NCI-H524 (cell line): ENCODE measurements at regions not wholly inside any gene's neighbourhood (a gene's known extent, or its start where the extent isn't known, plus 50 kb on each side); places are given as distances from the start of the nearest gene placed in this dataset.

Experiments
- DNase-seq, 2 experiments: peaks; one replicate each; lab custom pipeline; 2025; lab: John Stamatoyannopoulos, UW

DNA sequence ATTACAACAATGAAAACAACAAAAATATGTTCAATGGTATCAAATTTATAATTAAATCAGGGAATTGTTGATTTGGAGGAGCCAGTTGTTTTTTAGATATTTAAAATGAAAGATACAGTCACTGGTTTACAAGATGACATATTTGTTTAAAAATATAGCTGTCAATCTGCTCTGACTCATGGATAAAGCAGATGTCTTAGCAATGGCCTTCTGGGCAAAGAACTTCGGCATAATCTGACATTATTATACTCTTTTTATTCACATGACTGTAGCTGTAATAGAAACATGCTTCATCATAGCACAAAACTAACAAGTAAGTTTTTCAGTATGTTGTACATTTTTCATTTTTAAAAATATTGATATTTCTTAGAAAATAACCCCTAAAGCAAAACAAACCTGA, 267.4 kb downstream of the CENPW start:
- DNase-seq: no peak

DNA sequence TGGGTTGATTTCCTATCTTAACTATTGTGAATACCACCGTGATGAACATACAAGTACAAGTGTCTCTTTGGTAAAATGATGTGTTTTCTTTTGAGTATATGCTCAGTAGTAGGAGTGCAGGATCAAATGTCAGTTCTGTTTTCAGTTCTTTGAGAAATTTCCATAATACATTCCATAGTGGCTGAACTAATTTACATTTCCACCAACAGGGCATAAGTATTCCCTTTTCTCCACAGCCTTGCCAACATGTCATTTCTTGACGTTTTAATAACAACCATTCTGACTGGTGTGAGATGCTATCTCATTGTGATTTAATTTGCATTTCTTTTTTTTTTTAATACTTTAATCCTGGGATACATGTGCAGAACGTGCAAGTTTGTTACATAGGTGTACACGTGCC, 268.8 kb downstream of the CENPW start:
- DNase-seq: no peak

DNA sequence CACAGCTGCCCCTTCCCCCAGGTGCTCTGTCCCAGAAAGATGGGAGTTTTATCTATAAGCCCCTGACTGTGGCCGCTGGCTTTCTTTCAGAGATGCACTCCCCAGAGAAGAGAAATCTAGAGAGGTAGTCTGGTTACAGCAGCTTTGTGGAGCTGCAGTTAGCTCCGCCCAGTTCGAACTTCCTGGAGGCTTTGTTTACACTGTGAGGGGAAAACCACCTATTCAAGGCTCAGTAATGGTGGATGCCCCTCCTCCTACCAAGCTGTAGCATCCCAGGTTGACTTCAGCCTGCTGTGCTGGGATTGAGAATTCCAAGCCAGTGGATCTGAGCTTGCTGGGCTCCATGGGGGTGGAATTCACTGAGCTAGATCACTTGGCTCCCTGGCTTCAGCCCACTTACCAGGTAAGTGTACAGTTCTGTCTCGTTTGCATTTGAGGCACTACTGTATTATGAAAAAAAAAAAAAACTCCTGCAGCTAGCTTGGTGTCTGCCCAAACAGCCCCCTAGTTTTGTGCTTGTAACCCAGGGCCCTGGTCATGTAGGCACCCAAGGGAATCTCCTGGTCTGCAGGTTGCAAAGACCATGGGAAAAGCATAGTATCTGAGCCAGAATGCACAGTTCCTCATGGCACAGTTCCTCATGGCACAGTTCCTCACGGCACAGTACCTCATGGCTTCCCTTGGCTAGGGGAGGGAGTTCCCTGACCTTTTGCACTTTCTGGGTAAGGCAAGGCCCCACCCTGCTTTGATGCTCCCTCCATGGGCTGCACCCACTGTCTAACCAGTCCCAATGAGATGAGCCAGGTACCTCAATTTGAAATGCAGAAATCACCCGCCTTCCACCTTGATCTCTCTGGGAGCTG, 275.0 kb downstream of the CENPW start:
- no peak for DNase-seq

DNA sequence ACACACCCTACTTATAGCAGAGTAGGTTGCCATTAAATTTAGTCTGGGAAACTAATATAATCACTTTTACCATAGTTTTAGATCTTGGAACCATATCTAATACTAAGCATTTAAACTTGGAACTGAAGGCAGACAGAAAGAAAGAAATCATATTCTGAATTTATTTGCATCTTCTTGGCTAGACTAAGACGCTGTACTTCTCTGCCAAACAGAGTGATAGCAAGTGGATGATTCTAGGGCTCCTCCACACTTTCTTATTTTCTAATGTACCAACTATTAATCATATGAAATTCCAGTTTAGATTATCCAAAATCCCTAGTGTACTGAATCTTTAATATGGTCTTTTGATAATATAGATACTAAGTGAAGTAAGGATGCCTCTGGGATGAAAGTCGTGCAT, 277.0 kb downstream of the CENPW start:
- DNase-seq: no peak

DNA sequence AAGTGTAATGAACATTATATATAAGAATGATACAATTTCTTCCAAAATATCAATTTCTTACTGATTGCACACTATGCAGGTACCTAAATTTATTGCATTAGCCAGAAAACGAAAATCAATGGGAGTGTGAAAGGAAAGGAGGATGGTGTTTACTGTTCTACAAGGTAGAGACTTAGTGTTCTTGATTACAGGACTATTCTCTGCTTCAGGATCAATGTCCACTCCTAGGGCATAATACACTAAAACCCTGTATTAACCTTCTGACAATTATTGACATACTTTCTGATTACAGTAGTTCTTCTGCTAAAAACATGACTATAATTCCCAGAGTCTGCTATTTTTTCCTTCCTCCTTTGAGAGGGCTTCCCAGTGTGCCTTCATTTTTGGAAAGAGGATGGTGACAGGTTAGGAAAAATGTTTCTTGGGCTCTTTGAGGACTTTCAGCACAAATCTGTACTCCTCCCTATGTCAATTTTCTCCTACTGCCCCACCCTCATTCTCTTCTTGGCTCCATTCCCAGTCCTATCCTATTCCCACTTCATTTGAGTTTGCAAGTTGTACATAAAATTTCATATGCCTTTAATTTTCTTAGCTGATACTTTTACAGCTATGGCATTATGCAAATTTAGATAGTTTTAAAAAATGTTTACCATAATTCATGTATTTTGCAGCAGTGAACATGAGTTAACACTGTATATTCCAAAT, 278.9 kb downstream of the CENPW start:
- DNase-seq: peak in 1 of 2 experiments; percentile 15

DNA sequence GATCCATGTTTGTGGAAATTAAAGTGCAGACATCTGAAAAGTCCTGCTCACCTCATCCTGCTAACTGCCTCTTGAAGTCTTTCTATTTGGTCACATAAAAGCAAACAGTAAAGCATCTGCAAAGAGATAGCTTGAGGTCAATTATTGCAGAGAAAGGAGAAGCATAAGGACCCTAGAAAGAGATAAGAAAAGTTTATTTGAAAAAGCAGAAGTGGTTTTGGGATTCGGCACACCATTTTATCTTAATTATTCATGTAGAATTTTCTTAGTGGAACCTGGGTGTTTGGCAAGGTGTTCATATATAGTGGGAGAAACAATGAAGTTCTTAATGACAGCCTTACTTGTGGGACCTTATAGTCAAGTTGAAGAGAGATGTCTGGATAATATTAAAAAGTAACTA, 280.8 kb downstream of the CENPW start:
- DNase-seq: no peak

DNA sequence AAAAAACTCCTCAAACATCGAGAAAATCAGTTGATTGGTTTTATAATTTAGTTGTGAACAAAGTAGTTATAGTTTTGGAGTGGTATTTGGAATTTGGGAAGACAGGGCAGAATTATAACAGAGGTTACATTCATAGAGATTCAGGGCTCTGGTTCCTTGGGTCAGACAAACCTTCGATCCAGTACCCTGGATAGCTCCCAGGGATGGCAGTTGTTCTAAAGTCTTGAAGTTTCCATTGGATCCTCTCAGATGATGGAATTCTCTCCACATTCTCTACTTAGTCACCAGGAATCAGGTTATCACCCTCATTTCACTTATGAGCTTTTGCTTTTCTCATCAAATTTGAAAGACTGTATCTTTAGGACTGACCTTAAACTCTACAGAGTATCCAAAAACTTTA, 285.1 kb downstream of the CENPW start:
- DNase-seq: no peak

DNA sequence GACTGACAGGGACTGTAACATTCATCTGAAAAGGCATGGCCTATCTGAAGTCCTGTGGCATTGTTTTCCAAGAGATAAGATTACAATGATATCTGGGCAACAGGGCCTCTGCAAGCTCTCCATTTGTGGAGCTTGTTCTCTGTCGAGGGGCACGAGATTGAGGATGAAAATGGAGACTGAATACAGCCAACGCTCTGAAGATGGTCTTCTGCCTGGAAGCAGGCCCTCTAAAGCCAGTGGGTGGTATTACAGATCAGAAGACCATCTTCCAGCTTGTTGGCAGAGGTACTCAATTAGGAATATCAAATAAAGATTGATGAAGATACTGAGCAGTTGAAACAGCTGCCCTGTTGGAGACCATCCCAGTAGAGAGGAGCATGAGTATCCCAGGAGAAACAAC, 288.2 kb downstream of the CENPW start:
- DNase-seq: no peak

DNA sequence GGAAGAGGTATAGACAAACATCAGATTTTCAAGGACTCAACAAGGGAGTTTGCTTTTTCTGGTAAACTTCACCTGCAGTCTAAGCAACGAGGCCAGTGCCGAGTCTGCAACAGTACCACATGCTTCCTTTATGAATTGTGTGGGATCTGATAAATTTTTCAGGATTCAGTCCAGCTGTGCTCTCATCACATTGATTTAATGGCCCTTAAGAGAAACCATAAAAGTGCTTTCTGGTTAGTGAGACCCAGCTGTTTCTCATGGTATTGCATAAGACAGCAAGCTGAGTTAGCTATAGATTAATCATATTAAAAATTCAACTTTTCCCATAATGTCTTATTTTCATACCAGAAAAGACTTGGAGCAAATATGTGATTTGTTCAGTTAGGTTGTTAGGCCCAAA, 291.4 kb downstream of the CENPW start:
- peak in 1 of 2 experiments; percentile 19 for DNase-seq

DNA sequence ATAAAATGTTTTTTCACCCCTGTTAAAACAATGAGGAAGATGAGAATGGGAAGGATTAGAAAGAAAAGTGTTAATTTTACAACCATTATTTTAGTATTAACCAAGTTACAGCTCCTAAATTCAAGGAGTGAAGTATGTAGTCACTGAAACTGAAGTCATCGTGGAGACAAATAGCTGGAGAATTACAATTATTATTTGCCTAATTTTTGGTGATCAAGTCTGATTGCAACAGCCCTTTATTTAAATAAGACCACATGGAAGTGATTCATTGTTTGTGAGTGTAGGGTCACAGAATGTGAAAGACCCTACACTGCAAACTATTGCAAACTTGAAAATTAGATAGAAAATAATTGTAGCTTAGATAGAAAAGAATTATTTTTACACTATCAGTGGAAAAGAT, 292.4 kb downstream of the CENPW start:
- no peak for DNase-seq

DNA sequence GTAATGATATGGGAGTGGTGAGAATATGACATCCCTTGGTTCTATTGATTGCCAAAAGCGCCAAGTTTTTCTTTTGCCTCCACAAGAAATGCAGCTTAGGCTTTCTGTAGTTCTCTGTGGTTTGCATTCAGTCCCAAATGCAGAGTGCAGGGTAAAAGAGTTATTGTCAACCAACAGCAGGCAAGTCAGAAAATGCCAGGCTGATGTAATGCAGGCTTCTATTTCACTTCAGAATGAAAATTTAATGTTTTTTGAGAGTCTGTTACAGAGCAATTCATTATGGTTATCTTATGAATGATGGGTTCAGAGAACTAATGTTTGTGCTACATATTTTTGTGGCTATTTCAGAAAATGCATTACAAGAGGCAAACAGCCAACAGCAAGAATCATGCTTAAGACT, 293.5 kb downstream of the CENPW start:
- no peak for DNase-seq

DNA sequence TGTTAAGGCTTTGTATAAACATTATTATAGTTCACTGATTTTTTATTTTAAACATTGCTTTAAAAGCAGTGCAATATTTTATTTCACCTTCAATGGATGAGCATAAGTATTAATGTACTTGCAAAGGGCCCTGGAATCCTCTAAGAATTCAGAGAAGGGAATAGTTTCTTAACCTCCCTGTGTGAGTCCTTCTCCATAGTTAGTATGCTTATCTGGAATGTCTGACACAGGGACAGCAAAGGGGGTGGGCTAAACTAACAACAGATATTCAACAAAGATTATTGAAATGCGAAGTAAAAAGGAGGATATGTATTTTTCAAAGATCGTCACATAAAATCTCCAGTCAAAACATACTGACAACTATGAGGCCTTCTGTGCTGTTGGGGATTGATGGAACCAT, 300.4 kb downstream of the CENPW start:
- DNase-seq: no peak

DNA sequence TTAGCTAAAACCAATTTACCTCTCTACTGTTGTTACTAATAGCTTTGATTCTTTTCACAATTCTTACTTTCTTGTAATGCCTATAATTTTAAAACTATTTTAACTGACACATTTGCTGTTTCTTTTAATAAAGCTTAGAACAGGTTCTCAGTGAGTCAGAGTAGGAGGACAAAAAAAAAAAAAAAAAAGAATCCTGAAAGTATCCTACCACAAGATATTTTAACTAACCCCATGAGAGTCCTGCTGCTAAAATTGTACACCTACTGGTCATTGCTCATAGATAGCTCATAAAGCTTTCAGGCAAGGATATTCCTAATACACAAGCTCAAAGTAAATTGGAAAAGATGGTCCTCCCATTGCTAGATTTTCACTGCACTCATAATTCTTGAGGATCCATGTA, 301.0 kb downstream of the CENPW start:
- DNase-seq: no peak

DNA sequence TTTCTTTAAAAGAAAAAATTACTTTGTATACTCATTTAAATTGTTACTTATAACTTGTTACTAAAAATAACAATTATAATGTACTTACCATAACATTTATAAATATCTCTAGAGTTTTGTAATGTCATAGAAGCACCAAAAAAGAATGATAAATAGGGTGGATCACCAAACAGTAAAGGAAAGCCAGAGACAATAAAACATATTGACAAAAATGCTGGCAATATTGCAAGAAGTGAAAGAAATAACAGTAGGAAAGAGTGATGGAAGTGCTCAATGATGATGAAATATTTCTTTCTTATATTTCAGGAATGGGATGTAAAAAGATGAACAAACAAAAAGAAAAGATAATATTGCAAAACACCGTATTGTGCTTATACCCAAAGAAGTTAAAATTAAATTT, 301.7 kb downstream of the CENPW start:
- DNase-seq: no peak

DNA sequence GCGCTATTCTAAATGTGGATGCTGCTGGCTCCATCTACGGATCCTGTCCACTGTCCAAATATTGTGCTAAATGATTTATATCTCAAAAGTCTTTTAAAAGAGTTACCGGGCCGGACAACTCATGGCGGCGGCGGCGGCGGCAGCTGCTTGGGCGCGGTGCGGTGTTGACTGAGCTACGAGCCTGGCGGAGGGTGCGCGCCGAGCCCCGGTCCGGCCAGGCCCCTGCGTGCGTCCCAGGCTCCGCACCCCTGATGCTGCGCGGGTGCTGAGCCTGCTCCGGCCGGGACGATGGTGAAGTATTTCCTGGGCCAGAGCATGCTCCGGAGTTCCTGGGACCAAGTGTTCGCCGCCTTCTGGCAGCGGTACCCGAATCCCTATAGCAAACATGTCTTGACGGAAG, 303.4 kb downstream of the CENPW start:
- no peak for DNase-seq

DNA sequence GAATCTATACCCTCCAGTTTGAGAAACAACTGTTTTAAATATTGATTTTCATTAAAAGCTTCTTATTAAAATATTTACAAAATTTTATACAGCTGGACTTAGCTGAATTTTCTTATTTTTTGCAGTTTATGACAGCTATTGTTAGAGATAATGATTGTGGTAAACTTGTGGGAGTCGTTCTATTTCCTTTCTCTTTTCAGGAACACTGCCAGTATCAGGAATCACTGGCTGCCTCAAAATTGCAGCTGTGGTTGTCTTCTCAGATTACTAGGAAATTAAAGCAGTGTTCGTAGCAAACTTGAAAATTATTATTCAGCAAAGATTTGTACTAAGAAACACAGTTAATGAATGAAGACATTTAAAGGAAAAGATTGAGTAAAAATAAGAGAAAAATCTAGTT, 311.0 kb downstream of the CENPW start:
- no peak for DNase-seq

DNA sequence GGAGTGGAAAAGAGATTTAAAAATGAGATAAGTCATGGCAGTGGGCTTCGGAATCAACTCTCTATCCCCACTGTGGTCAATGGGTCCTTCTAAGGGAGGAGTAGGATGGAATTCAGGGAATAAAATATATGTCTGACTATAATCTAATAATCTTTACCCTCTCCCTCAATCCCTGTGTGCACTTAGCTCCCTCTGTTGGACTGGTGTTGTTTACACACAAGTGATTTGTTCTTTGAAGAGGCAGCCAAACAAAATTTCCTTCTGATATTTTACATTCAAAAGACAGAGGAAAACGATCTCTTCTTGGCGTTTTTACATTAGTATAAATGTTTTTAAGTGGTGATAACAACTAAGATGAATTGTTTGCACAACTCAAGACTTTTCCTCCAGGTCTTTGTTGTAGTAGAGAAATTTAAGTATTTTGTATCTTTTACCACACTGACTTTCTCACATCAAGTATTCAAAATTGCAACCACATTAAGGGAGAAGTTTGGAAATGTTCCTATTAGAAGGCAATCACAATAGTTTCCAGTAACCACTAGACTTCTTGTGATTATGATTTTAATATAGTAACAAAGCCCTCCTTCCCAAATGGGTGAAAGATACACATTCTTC, 317.8 kb downstream of the CENPW start:
- DNase-seq: peak; percentile 27 to 69

DNA sequence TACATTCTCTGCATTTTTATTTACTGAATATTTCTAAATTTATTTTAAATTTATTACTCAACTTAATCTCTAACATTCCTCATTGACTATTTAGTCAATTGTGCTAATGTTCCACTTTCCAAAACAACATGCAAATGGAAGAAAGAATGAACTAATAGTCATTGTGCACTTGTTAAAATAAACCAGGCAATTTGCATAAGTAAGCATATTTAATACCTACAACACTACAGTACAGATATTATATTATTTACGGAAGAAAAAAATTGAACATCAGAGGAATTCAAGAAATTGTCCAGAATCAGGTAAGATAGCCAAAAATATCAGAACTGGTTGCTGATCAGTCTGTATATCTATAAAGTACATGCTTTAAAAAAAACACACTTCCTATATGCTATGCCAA, 320.5 kb downstream of the CENPW start:
- no peak for DNase-seq

DNA sequence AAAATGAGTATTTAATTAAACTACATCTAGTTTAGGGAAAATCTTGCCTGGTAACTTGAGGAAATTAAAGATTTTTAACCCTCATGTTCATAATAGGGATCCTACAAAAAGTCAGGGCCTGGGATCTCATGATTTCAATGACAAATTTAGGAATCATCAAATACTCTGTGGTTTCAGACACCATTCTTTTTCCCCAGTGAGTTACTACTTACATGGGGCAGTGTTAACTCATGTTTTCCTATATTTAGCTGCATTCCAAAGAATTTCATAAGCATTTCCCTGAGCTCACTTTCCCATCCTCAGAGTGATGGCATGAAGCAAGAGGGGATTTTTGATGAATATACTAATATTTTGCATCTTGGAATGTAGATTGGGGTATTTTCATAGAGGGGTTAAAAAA, 321.7 kb downstream of the CENPW start:
- no peak for DNase-seq

DNA sequence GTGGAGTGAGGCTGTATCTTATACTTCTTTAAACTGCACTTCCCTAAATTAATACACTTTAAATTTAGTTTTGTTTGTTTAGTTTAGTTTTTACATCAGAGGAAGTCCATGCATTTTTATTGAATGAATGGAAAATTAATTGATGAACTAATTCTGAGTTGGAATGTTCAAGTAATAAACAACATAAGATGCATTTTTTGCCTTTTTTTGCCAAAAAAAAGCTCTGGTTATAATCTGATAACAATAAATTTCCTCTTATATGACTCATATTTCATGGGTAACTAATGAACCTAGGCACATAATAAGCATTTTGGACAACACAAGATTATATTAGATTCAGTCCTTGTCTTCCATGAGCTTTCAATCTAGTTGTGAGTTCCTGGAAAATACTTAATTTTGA, 323.1 kb downstream of the CENPW start:
- no peak for DNase-seq

DNA sequence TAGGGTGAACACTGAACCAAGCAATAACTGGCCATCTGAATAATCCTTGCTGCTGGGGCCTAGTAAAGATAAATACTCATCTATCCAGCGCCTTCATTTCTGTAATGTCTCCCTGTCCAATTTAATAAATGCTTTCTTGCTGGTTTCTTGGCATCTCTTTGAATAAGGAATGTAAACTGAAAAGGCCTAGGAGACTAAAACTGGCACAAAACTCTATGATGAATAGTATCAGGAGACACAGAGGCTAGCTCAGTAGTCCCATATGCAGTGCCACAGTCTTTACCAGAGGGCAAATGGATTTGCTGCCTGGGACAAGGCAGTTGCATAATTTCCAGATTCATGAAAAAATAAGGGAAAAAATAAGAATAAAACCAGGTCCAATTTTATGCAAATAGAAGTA, 324.4 kb downstream of the CENPW start:
- no peak for DNase-seq

DNA sequence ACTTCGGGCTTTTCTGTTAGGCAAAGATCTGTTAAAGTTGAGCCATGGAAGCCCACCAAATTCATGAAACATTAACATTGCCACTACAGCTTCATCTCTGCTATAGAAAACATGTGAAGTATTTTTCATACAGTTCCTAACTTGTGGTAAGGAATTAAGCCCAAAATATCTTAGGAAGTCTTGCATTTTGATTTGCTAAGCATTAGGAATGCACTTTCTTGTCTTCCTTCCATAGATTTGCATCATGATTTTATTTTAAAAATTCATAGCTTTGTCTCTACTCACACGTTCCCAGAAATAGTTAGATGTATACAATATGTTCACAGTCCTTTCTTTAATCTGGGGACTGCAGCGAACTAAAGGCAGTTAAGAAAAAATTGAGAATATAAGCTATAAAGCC, 325.6 kb downstream of the CENPW start:
- DNase-seq: no peak

DNA sequence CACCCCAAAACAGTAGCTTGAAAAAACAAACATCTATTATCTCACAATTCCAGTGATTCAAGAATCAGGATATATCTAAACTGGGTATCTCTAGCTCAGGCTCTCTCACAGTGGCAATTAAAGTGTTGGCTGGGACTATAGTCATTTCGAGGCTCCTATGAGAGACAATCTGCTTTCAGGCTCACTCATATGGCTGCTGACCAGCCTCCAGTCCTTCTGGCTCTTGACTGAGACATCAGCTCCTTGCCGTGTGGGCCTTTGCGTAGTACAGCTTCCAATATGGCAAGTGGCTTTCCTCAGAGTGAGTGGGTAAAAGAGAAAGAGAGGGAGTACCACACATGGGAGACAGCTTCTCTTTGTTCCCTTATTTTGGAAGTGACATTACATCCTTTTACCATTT, 327.2 kb downstream of the CENPW start:
- no peak for DNase-seq
